ENCODE measurements at regions not wholly inside any gene's neighbourhood (a gene's known extent, or its start where the extent isn't known, plus 50 kb on each side); places are given as distances from the start of the nearest gene placed in this dataset.

- no peak for DNase-seq
Measured at GRCh38 chr13:27370305-27370872, 54.0 kb upstream of the GTF3A start.

GRCh38 chr13:27371932-27372331 lies 52.5 kb upstream of the GTF3A start:
- no peak for DNase-seq

- no peak for DNase-seq
Measured at GRCh38 chr13:27372896-27373295, 51.5 kb upstream of the GTF3A start.

GRCh38 chr13:27374126-27374613 lies 50.2 kb upstream of the GTF3A start:
- no peak for DNase-seq

Data from EL (cell line).